ENCODE measurements at regions not wholly inside any gene's neighbourhood (a gene's known extent, or its start where the extent isn't known, plus 50 kb on each side); places are given as distances from the start of the nearest gene placed in this dataset.

DNA sequence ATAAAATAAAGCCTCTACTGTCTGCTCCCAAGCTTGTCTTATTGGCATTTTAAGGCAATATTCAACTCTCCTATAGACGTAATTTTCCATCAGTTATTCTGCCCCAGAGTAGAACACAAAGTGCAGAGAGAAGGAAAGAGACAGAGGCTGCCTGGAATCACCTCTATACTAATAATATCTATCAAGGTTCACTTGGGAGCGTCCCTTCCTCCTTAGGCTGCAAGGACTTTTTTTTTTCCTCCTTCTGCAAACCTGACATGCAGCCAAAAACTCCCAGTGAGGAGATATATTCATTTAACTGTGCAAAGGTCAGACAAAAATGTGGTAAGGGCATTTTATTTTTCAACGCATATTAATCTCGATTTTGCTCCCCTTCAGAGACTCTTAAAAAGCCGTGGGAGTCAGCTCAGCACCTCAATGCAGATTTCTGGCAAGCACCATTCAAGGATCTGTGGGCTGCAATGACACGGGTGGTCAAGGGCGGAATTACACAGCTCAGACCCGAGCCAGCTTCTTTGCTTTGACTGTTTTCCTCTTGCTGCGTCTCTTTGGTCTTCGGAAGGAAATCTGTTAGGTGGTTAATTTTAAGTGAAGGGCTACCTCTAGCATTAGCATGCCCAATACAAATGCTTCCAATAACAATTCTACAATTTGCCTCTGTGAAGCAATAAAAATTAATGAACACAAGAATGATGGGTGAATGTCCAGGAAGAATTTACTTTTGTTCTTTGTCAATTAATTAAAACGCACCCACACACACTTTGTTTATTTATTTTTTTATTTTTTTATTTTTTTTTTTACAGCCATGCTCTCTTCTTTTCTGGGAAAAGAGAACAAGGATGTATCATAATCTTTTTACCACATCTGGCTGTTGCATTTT is 587.7 kb upstream of the GRAMD2B start:
- DNase-seq (ENCODE audit: low spot score): peak; percentile 51

DNA sequence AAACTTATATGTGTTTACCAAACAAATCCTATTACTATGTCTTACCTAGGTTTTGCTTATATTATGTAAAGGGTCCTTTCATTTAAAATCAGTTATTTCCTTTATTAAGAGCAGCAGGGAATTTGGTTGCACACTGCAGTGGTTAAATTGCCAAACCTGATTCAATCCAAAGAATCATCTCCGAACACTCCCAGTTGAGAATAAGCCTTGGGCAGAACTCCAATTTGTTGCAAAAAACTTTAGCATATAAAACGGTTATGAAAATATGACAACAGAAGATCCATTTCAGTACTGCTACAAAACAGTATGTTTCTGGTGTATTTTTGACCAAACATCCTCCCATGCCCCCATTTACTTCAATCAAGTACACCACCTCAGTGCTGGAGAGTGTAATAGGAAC is 587.0 kb upstream of the GRAMD2B start:
- no peak for DNase-seq (ENCODE audit: low spot score)

DNA sequence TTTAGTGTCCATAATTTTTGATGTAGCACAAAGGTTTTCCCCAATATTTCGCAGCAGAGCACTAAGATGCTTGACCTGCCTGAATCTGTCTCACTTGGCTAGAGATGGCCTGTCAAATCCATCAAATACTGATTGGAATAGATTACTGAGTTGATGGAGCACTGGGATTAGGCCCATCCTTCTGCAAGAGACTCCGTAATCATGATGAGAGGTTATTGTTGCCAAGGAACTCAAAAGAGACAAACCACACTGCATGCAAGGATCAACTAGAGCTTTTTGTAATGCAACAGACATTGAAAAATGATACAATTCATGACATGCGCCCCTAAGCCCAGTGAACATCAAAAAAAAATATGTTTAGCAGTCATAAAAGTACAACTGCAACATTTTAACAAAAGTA is 585.3 kb upstream of the GRAMD2B start:
- DNase-seq (ENCODE audit: low spot score): no peak

DNA sequence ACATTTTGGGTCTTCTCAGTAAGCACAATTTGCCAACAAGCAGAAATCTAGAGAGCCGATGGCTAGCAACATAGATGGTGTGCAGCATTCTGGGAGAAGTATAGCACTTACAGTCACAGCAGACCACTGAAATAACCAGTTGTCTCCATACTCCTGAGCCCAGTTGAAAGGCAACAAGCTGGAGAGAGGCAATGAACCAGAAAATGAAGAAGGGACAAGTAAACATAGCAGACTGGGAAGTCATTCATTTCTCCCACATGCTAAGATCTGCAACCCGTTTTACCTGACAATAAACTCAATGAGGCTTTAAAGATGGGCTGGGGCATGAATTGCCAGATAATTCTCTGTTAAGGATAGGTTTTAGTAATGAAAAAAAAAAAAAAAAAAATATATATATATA is 575.6 kb upstream of the GRAMD2B start:
- no peak for DNase-seq (ENCODE audit: low spot score)

DNA sequence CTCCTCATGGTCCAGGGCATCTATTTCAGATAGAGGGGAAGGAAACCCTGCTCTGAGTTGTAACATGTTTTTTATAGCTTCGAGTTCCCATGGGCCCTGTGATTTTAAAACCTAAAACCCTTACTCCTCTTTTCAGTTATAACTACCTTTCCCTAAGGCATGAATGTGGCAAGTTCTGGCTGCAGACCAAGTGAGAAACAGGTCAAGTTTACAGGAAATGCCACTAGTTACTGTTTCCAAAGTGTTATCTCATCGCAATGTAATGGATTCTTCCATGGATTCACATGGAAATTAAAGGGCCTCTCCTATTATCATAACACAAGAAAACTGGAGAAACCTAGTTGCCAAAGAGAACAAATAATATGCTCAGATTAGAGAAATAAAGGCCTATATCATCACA is 574.5 kb upstream of the GRAMD2B start:
- DNase-seq (ENCODE audit: low spot score): peak; percentile 27

DNA sequence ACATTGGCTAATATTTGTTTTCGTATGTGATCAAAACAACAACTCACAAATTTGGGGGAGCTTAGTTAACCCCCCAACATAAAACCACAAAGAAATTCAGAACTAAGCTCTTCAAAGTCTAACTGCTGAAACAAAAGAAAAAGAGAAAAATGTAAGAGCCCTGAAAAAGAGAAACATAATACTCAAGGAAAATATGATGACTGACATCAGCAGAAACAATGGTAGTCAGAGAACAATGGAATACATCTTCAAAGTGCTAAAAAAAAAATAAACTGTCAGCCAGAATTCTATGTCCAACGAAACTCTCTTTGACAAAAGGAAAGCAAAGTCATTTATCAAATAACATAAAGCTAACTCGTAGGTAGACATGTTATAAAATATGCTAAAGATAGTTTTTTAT is 566.3 kb upstream of the GRAMD2B start:
- no peak for DNase-seq (ENCODE audit: low spot score)

DNA sequence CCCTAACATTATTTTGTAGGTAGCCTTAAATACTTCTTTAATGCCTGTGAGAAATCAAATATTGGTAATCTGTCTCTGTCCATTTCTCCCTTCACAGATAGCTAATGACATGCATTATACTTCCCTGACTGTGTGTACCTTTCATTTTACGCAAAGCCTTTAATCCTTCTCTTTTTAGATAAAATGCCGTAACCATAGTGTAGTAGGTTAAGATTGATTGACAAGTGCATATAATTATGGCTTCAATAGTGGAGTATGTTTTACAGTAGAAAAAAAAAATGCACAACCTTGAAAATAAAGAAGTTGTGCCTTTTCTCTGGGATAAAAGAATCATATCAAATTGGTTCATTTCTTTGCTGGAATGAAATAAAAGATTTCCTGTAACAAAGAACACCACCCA is 559.6 kb upstream of the GRAMD2B start:
- no peak for DNase-seq (ENCODE audit: low spot score)

DNA sequence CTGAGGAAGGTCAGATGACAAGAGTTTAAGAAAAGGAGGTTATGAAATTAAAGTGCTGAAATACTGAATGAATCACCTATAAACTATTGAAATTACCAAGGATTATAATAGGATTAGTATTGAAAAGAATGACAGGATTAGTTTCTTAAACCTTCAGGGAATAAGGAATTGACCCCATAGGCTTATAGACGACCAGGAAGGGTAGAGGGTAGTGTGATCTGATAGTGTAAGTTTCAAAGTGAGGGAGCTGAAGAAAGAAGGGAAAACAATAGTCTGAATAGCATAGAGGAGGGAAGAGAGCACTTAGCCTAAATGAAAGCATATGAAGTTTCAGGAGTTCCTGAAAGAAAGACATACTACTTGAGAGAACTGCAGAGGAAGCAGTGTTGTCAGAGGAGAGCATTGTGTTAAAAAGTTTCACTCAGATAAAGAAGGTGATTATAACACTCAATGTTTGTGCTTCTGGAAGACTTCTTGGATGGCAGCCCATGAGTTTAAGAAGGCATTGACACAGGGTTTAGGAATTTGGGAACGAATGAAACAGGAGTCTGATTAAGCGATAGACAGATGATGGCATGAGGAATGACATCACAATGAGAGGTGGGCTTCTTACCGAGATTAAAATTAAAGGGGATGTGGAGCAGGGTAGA is 557.9 kb upstream of the GRAMD2B start:
- DNase-seq (ENCODE audit: low spot score): no peak

DNA sequence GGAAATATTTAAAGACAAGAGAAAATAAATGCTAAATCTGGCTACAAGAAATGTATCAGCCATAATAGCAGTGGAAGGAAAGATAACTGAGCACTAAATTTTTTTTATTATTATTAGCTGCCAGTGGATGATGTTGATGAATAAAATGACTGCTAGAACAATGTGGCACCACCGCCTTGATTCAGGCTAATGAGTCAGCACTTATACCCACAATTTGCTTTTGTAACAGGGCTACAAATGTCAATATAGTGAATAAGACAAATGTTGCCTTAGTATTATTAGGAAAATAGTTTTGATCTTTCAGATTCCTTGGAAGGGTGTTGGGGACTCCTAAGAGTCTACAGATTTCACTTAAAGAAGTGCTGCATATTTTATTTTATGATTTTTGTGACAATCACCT is 555.2 kb upstream of the GRAMD2B start:
- no peak for DNase-seq (ENCODE audit: low spot score)

DNA sequence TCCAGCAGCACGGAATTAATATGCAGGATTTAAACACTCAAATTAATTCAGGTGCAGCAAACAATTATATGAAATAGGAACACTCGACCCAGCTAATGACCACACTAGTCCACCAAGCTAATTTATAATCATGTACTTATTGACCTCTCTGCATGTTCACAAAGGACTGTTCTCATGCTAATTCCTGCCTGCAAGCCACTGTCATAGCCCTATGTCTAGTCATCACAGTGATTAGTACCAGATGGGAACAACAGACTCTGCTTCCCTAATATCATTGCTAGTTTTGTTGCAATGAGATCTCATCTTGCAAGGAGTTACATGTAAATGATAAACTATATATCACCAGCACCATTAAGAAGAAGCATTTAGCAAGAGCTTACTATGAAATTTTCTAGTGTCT is 553.0 kb upstream of the GRAMD2B start:
- DNase-seq (ENCODE audit: low spot score): no peak

DNA sequence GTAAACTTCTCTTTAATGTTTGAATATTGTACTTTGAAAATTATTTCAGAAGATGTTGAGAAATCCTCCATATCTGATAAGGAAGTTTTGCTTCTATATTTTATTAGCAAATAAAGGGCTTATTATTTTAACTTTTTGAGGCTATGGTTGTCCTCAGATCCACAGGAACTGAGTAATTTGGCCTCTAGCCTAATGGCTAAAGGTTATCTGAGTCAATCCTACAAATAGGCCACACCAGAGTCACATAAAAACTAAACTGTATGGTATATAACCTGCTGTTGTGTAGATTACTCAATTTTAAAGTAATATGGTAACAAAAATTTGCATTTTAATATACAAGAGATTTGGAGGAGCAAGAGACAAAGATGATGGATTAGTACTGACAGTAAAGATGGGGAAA is 549.2 kb upstream of the GRAMD2B start:
- DNase-seq (ENCODE audit: low spot score): no peak

DNA sequence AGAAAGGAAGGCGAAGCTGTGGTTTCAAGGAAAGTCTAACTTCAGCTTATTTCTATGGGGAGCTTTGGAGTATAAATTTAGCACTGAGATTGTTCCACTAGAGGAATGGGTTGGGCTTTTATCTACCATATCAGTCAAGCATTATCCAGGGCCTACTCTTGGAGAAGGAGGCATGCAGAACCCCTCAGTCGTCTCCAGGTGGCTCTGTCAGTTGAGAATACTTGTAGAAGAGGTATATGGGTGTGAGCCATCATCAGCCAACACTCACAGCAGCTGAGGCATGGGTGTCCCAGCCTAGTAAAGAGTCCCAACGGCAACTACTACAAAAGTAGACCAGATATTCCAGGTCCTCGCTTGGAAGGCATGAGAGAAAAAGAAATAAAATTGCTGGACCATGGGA is 548.5 kb upstream of the GRAMD2B start:
- no peak for DNase-seq (ENCODE audit: low spot score)

DNA sequence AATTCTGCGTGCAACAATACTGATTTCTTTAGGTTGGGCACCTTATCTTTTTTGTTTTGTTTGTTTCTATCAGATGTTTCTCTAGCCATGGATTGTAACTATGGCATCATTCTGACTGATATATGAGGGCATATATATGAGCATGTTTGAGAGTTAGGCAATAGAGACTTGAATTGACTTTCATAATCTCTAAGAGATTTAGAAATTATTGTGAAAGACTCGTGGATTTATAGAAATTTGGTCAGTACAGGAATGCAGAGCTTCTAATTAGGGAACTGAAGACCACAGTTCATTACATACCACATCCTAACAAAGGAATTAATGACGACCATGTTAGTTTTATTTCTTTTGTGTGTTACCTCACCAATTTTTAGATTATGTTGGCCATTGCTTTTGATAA is 546.0 kb upstream of the GRAMD2B start:
- no peak for DNase-seq (ENCODE audit: low spot score)

DNA sequence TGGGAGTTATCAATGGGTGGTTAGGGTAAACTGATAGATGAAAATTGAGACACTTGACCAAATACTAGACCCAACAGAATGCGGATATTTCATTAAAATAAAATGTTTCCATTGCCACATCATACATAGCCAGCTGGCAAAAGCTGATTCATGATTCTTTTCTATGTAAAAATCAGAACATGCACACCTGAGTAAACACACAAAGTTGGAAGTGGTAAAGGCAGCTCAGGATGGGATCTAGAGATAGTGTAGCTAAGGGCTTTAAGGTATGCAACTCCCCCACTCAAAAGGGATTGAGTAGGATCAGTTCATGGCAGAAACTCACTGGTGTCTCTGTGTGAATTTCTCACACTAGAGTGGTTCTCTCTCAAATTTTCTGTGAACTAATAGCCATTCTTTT is 541.1 kb upstream of the GRAMD2B start:
- no peak for DNase-seq (ENCODE audit: low spot score)

DNA sequence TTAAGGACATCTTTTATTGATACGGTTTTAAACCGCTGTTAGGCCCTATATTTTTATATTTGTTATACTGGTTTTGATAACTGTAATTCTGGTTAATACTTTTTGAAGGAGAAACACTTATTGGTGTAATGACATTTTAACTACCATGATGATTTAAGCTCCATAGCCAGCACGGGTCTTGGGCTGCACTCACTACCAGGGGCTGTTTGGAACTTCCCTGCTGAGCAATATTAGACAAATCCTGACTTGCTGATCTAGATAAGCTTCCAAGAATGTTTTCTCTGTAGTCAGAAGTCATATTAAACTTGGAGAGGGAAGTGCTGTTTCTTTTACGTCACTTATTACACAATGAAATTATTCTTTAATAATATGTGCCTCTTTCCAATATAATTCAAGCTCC is 540.0 kb upstream of the GRAMD2B start:
- no peak for DNase-seq (ENCODE audit: low spot score)

DNA sequence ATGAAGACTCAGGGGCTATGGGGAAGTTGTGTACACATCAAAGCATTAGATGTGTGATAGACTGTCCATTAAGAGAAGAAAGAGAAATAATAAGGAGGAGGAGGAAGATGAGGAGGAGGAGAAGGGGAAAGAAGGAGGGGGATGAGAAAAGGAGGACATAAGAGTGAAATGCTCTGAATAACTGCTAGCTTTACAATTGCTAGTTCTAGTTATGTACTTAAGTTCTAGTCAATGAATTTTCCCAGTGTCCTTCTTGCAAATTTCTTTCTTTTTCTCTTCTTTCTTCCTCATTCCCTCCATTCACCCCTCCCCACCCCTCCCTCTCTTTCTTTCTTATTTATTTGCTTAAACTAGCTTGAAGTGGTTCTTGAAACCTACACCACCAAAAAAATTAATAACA is 534.9 kb upstream of the GRAMD2B start:
- DNase-seq (ENCODE audit: low spot score): no peak

DNA sequence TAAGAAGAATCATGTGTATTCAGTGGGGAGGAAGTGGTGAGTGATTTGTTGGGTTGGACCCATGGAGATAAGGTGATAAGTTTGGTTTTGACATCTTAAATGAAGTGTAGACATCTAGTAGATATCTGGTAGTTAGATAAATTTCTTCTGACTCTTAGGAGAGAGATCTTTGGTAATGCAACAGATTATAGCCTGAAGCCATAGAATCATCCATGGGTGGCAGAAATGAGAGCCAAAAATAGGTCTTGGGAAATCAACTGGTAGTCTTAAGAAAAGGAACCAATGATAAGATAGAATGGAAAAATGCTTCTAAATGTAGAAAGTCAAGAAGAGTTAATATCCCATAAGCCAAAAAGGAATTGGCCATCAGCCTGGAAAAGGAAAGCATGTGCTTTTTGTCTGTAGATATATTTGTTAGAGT is 532.7 kb upstream of the GRAMD2B start:
- DNase-seq (ENCODE audit: low spot score): no peak

DNA sequence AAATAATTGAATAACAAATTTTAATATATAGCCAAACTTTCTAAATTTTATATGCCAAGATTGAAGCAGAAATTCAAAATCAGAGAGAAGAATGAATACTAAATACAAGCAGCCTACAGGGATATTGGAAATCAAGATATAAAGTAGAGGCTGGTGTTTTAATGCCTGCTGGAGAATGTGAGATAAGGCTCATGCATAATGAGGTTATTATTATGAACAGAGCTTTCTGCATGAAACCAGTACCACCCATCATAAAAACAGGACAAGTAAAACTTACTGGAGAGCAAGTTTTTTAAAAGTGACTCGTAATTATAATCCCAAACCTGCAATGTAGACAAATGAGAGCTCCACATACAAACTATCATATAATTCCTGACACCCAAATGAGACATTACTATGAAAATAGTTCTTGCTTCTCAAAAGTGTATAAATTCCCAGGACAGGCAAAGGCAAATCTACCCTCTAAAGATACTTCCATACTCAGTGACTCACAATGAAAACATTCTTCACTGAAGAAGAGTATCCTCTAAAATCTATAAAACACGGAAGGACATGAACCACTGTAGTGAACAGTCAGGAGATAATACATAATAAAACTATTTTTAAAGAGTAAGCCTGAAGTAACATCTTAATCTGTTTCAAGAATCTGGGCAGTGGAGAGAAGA is 532.0 kb upstream of the GRAMD2B start:
- DNase-seq (ENCODE audit: low spot score): no peak

DNA sequence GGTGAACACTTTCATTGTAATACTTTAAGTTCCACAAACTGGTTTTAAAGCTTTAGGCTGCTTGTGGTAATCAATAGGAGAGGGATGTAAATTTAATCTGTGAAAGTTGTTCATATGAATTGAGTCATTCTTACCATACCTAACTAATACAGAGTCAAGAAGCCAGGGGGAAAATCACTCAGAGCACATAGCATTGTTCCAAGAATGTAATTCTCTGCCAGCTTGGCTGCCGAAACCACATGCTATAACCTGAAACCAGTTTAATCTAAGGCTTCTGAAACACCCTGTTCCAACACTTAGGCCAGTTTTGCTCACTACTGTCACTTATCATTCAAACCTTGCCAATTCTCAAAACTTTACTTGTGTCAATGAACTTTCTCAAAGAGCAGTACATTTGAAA is 528.8 kb upstream of the GRAMD2B start:
- DNase-seq (ENCODE audit: low spot score): peak; percentile 27

DNA sequence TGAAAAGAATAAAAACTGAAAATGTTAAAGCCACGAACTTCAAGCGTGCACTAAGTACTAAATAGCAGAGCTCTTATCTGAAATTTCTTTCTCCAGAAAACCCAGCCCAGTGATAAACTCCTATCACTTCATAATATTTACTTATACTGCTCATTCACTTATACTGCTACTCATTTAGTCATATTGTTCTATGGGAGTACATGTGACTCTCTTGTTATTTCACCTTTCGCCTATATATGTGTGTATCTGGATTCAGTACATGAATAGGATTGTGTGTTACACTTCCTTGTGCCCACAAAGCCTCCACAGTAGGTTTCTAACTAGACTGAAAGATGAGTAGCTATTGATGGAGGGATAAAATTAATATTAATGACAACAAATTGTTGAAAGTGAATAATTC is 526.8 kb upstream of the GRAMD2B start:
- DNase-seq (ENCODE audit: low spot score): no peak

DNA sequence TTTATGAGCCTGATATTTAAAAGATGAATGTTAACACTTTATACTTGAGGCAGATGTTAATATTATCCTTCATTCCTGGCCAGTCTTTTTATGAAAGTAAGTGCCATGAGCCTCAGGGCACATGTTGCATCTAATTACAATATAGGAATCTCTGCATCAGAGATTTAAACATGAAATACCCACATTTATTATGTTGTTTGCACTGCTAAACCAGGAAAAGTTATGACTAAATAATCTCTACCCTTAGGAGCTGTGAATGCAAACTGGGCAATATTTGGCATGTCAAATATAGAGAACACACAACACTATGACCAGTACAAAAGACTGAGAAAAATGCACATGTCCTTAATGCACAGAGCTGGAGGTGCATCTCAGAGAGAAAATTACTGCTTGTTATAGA is 526.1 kb upstream of the GRAMD2B start:
- no peak for DNase-seq (ENCODE audit: low spot score)

DNA sequence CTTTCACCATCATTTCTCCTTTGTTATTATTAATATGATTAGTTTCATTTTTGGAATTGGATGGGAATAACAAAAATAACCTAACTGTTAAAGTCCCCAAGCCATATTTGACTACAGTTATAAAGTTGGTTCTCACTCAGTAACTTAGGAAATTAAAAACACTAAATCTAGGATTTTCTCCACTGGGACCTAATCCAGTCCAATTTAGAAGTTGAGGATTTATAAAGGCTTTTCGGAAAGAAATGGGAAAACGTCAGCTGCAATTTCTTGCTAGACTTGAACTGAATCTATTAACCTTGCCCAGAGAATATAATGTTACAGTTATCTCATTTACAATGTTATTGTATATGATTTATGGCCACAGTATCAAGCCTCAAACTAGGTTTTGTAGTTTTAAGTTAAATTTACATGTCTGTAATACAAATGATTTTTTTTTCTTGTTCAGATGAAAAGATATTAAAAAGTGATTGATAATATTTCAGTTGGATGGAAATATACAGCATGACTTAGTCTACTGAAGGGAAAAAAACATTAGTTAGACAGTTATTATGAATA is 524.3 kb upstream of the GRAMD2B start:
- DNase-seq (ENCODE audit: low spot score): no peak

DNA sequence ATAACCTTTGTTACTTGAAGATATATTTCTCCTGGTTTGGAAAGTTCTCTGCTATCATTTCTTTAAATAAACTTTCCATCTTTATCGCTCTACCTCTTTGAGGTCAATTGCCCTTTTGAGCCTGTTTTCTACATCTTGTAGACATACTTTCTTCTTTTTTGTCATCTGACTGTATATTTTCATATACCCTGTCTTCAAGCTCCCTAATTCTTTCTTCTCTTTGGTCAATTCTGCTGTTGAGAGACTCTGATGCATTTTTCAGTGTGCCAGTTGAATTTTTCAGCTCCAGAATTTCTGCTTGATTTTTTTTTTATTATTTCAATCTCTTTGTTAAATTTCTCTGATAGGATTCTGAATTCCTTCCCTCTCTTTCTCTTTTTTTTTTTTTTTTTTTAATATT is 511.2 kb upstream of the GRAMD2B start:
- no peak for DNase-seq (ENCODE audit: low spot score)

Measured in H4 (cell line).